Activated naive CD4-positive, alpha-beta T cell treated with Interleukin-2 at 50 U/mL for 16 hours (primary cell): ENCODE measurements at regions not wholly inside any gene's neighbourhood (a gene's known extent, or its start where the extent isn't known, plus 50 kb on each side); places are given as distances from the start of the nearest gene placed in this dataset.
"Not testable (repeated sequence)": the region's sequence is repeated elsewhere in the genome, so short reads cannot be mapped to it uniquely, and the experiment has no call there.

Experiments
- DNase-seq: peaks from one replicate; pipeline ENCODE4 v3.0.0-alpha.2; 2020

DNA sequence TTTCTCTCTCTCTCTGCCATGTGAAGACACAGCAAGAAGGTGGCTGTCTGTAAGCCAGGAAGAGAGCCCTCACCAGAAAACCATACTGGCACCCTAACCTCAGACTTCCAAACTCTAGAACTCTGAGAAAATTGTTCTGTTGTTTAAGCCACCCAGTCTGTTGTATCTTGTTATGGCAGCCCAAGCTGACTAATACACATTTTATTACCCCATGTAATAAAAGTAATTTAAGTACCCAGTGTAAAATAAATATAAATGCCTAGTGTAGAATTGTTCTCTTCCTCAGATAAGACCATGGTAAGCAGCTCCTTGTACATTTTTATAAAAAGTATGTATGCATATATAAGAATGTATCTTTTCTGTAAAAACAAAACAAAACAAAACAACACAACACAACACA lies 119.7 kb downstream of the DTL start:
- DNase-seq: no peak

DNA sequence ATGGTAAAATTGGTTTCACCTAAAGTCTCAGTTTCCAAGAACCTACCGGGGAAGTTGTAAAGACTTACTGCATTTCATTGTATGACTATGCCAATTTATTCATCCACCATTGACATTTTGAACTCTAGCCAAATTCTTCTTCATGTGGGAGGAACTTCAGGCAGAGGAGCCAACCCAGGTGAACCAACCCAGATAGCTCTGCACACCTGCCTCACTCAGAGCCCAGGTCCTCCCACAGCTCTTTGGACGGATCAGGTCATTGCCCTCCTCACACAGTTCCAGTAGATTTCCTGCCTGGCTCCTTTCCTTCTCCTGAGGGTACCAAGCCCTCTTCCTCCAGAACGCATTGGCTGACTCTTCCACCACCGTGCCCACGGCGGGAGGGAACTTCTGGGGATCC lies 121.7 kb downstream of the DTL start:
- DNase-seq: no peak

DNA sequence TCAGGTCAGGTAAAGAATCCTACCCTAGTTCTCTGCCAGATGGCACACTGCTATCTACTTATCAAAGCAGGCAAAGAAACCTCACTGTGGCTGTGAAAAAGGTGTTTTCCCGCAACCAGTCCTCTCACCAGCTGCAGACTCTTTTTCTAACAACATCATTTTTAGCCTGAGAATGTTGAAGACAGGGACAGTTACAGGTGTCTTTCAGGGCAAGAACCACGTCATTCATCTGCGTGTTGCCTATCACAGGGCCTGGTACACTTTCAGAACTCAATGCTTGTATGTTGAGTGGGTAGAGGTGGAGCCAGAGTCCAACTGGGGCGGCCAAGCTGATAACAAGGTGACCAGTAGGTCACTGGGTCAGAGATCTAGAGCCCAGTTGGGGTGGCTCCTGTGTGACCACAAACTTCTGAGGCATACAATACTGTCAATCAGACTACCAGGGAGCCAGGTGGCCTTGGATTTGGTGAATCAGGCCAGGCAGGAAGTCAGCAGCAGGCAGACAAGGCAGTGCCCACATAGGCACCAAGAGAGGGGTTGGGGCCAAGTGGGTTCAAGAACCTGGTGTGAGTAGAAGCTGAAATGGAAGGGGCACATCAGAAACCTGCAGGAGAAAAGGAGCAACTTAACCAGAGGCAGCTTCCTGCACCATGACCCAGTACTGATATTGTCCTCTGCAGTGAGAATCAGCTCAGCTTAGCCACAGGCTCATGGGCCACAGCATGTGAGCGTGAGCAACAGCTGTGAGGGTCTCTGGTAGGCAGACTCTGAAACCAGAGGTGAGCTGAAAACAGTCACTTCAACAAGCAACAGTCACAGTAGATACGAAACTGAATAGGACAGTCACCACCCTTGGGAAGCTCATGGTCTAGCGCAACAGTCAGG lies 123.6 kb downstream of the DTL start:
- peak; percentile 4 for DNase-seq

- peak; percentile 30 for DNase-seq
These were observed 123.9 kb upstream of the PPP2R5A start for GRCh38 chr1:212161231-212161781.

DNA sequence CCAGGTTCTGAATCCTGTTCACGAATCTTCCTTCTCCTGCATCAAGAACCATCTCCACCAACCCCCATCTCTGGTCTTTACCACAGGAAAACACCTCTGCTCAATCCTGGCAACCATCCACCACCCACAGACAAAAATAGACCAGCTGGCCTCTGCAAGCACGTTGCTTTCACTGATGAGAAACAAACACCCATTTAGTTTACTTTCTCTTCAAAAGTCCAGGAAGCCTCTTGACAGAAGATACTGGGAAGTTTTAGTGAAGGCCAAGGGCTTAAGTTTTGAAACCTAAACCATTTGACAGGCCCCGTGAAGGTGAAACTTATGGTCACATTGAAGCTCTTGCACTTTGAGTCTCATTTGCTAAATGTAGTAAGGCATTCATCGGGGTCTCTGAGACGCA lies 122.6 kb upstream of the PPP2R5A start:
- peak; percentile 11 for DNase-seq

GRCh38 chr1:212164095-212164872 lies 120.9 kb upstream of the PPP2R5A start:
- DNase-seq: no peak

- no peak for DNase-seq
These were observed 119.0 kb upstream of the PPP2R5A start for GRCh38 chr1:212166244-212166643.

DNA sequence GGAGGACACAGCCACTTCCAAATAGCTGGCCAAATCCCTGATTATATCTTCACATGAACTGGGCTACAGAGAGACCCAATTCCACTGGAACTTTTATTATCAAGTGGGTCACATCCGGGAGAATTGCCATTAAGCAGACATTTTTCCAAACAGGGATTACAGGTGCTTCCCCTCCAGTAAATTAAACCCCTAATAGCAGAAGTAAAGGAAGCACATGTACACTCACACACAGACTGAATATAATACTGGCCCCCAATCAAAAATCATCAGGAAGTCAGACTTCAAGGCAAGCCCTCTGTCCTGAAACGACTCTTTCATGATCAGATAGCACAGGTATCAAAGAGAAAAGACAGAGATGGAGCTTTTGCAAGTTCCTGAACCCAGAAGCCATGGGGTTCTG lies 118.6 kb upstream of the PPP2R5A start:
- DNase-seq: no peak

DNA sequence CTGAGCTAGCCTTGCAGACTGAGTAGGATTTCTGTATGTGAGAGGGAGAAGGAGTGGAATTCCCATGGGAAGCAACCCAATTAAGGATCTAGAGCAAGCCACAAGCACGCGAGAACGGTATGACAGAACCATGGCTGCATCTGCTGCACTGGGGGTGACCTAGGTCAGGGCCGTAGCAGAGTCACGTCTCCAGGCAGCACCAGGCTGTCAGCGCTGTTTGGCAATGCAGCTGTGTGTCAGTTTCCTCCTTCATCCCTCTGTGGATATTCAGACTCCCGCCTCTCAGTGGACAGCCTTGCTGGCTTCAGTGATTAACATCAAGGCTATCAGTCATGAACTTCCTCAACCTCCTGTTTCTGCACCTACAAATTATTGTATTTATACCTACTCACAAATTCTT lies 118.1 kb upstream of the PPP2R5A start:
- DNase-seq: no peak

DNA sequence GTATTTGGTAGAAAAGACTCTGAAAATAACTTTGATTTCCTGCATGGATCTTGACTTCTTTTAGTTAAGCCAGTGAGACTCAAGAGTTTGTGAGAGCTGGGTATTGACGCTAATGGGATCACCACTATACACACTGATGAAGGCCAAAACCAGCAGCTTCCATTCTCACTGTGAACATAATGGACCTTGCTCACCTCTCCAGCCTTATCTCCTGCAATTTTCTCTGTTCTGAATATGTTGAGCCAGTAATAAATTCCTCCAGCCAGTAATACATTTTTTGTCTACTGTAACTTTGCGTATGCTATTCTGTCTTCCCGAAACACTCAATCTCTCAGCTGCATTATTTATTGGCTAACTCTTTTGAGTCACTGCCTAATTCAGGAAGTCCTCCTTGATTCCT lies 111.6 kb upstream of the PPP2R5A start:
- no peak for DNase-seq

GRCh38 chr1:212174295-212174694 lies 110.9 kb upstream of the PPP2R5A start:
- not testable (repeated sequence) for DNase-seq

GRCh38 chr1:212177542-212177941 lies 107.7 kb upstream of the PPP2R5A start:
- no peak for DNase-seq

GRCh38 chr1:212178851-212179250 lies 106.4 kb upstream of the PPP2R5A start:
- no peak for DNase-seq

DNA sequence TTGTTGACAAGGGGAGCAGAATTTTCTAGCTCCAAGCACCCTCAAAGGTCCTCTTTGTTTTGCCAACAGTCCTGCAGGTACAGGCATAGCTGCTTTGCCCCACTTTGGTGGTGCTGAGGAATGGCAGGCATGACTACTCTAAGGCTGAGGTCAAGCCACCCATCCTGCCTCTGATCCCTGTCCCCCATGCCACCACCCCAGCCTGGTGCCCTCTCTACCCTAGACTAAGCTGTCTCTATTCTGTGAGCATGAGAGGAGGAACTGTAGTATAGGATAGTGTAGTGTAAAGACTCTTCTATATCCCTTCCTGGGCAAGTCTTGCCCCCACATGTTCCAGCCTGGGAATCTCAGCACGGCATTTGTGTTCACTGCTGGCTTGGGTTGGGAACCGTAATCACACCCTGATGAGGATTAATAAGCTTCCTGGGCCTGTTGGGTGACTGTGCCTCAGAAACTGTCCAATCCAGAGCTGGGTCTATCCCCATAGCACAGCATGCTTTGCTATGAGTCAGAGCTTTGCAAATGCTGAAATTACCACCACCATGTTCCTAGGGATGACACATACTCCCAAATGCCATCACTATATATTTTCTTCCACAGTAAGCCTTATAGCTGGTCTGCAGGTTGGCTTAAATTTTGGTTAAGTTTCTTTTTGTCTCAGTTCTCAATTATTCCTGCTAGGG lies 105.7 kb upstream of the PPP2R5A start:
- no peak for DNase-seq

DNA sequence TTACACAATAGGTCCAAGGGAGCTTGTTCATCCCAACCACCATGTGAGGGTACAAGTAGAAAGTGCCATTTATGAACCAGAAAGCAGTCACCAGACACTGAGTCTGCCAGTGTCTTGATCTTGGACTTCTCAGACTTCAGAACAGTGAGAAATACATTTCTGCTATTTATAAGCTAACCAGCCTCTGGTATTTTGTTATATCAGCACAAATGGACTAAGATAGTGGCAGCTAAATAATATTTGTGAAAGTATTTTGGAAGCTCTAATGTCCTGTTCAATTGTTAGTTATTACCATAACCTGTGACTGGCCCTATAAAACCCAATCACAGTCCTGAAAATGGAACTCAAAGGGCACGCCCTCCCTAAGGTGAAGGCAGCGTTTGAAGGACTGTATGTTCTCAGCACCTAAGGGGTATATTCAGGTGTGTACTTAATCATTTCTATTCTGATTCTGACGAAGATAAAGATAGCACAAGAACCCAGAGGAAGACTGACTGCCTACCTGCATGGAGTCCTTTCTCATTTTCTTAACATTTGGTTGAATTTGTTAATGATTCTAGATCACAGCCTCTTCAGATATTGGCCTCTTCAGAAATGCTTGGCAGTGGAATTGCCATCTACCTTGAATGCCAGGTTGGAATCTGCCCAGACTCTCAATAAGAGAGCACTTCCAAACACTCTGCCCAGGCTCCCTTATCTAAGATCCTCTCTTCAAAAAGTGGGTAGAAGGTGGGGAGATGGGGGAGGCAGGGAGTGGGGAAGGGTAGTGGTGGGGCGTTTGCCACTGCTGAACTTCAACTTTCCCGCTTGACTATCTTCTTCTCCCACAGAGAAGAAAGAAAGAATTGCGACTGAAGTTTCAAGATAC lies 104.0 kb upstream of the PPP2R5A start:
- no peak for DNase-seq

- DNase-seq: no peak
These were observed 103.0 kb upstream of the PPP2R5A start for GRCh38 chr1:212182171-212182570.

GRCh38 chr1:212182579-212182978 lies 102.6 kb upstream of the PPP2R5A start:
- no peak for DNase-seq

DNA sequence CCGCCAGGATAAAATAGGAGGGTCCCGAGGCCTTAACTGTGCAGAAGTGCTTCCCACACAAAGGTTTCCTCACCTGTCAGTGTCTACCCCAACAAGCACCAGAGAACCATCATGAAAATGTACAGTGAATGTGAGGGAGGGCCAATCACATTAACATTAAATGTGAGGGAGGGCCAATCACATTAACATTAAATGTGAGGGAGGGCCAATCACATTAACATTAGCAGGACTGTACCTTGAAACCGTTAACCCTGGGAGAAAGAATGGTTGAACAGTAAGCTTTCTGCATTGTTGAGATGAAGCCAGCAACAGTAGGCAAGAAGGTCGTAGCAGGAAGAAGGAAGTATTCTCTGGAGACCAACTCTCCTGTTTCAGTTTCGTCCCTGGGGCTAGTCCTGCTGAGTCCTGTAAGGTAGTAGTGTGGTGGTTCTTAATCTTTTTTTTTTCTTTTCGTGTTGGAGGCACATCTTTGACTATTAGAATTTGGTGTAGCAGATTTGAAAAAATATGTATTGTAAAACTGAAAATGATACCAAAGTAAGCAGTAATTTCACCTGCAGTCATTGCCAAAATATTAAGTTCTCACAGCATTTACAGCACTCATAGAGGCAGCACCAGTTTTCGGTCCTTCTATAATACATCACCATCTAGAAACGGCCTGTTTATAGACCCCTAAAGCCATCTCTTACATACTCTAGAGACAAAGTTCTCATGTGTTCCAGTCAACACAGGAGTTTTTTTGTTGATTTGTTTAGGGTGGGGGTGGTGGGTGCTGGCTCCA lies 98.6 kb upstream of the PPP2R5A start:
- DNase-seq: no peak

- peak; percentile 10 for DNase-seq
These were observed 96.4 kb upstream of the PPP2R5A start for GRCh38 chr1:212188599-212189351.

- no peak for DNase-seq
These were observed 95.9 kb upstream of the PPP2R5A start for GRCh38 chr1:212189352-212189738.

GRCh38 chr1:212190169-212190568 lies 95.0 kb upstream of the PPP2R5A start:
- no peak for DNase-seq
